H1 (cell line): ENCODE measurements at regions not wholly inside any gene's neighbourhood (a gene's known extent, or its start where the extent isn't known, plus 50 kb on each side); places are given as distances from the start of the nearest gene placed in this dataset.
A peak's percentile ranks its signal among the peaks of the same experiment; 100 is the strongest.

Experiments used
- CTCF ChIA-PET: fragments of 300-600 bp; sonication (Branson Sonifier 250); formaldehyde crosslinking; loops from one replicate; lab custom pipeline; 2021; ENCODE audit not compliant: partially characterized antibody; lab: Charles Lee
- POLR2A ChIA-PET: fragments of 300-600 bp; sonication (Branson Sonifier 250); formaldehyde crosslinking; loops from one replicate; lab custom pipeline; 2021; ENCODE audit warnings: inconsistent platforms; ENCODE audit not compliant: partially characterized antibody; lab: Charles Lee
- DNase-seq, 2 experiments: peaks; one replicate each; pipeline versions ENCODE4 v3.0.0 to v3.0.0-alpha.2; 2010 to 2022; ENCODE audit warnings: low spot score in 2 of 2, low read depth in 1 of 2, mixed read lengths in 1 of 2
- FAIRE-seq: peaks from 2 replicates; lab custom pipeline; 2011; peaks lifted over from hg19 to GRCh38; lab: Jason Lieb, UNC
- H2AFZ ChIP-seq: 2 replicates; pipeline ENCODE4 v1.8.1; 2012; ENCODE audit warnings: low read length, inconsistent platforms
- H2AK5ac ChIP-seq: 2 replicates; pipeline ENCODE4 v1.6.1; 2013; ENCODE audit warnings: low read depth, low read length
- H2BK120ac ChIP-seq: replicated peaks from 2 replicates; pipeline ENCODE3; 2013; ENCODE audit warnings: low read depth, low read length, inconsistent platforms
- H2BK12ac ChIP-seq: 2 replicates; pipeline ENCODE4 v1.6.1; 2013; ENCODE audit warnings: low read depth, low read length
- H2BK15ac ChIP-seq: 2 replicates; pipeline ENCODE4 v1.6.1; 2013; ENCODE audit warnings: low read length
- H2BK20ac ChIP-seq: 2 replicates; pipeline ENCODE4 v1.6.1; 2013; ENCODE audit warnings: low read length
- H2BK5ac ChIP-seq: 2 replicates; pipeline ENCODE4 v1.6.1; 2013; ENCODE audit warnings: low read depth, low read length
- H3K14ac ChIP-seq: 2 replicates; pipeline ENCODE4 v1.6.1; 2013; ENCODE audit warnings: inconsistent platforms; ENCODE audit not compliant: insufficient read length
- H3K18ac ChIP-seq: 2 replicates; pipeline ENCODE4 v1.6.1; 2013; ENCODE audit warnings: low read length; ENCODE audit errors: extremely low read depth
- H3K23ac ChIP-seq: 2 replicates; pipeline ENCODE4 v1.6.1; 2013; ENCODE audit warnings: inconsistent platforms; ENCODE audit not compliant: insufficient read length
- H3K23me2 ChIP-seq: 2 replicates; pipeline ENCODE4 v1.6.1; 2013; ENCODE audit warnings: low read depth, low read length
- H3K27ac ChIP-seq: 2 replicates; pipeline ENCODE4 v1.6.1; 2011; ENCODE audit warnings: low read depth, low read length, inconsistent platforms
- H3K27me3 ChIP-seq, 4 experiments: replicated peaks in 1 of 4; 1 replicate in 1 of 4; 2 replicates in 3 of 4; pipeline versions ENCODE4 v1.6.1 to v1.8.1; 2011 to 2013; ENCODE audit warnings: low read length in 3 of 4, mild to moderate bottlenecking in 3 of 4, inconsistent platforms in 2 of 4, mixed read lengths in 2 of 4, moderate library complexity in 1 of 4; ENCODE audit not compliant: control insufficient read depth in 3 of 4, insufficient read depth in 3 of 4; ENCODE audit errors: extremely low read depth in 1 of 4
- H3K36me3 ChIP-seq, 4 experiments: 2 replicates each; pipeline versions ENCODE4 v1.6.1 to v1.8.1; 2011 to 2013; ENCODE audit warnings: mild to moderate bottlenecking in 4 of 4, low read length in 3 of 4, moderate library complexity in 2 of 4, control low read depth in 1 of 4, inconsistent platforms in 1 of 4; ENCODE audit not compliant: insufficient read depth in 4 of 4, control insufficient read depth in 2 of 4
- H3K4ac ChIP-seq: replicated peaks from 2 replicates; pipeline ENCODE3; 2013; ENCODE audit warnings: low read length, low read depth, mixed read lengths, inconsistent platforms; ENCODE audit not compliant: insufficient read length
- H3K4me1 ChIP-seq, 4 experiments: replicated peaks in 1 of 4; 1 replicate in 1 of 4; 2 replicates in 3 of 4; pipeline versions ENCODE4 v1.6.1 to v1.8.1; 2011 to 2013; ENCODE audit warnings: low read length in 3 of 4, inconsistent platforms in 2 of 4, mixed read lengths in 1 of 4; ENCODE audit not compliant: insufficient read depth in 4 of 4, control insufficient read depth in 3 of 4
- H3K4me2 ChIP-seq, 2 experiments: 2 replicates each; pipeline versions ENCODE4 v1.6.1 to v1.8.1; 2011 to 2013; ENCODE audit warnings: low read depth in 2 of 2, low read length in 2 of 2, control low read depth in 1 of 2, inconsistent platforms in 1 of 2, mild to moderate bottlenecking in 1 of 2; ENCODE audit not compliant: insufficient read depth in 1 of 2
- H3K4me3 ChIP-seq, 4 experiments: fragments of 200-600, 300-600 bp in 1 of 4; sonication (generic), shearing (Covaris generic), sonication (Bioruptor Twin) in 1 of 4; 2 replicates each; pipeline versions ENCODE4 v1.5.1 to v1.8.1; 2011 to 2016; ENCODE audit warnings: low read length in 4 of 4, low read depth in 3 of 4, control low read depth in 2 of 4, inconsistent platforms in 2 of 4, mild to moderate bottlenecking in 2 of 4, mixed read lengths in 1 of 4, moderate library complexity in 1 of 4; ENCODE audit not compliant: insufficient read depth in 2 of 4; ENCODE audit errors: extremely low read depth in 1 of 4
- H3K56ac ChIP-seq: replicated peaks from 2 replicates; pipeline ENCODE3; 2013; ENCODE audit warnings: low read depth, mild to moderate bottlenecking, mixed read lengths, low read length, inconsistent platforms; ENCODE audit not compliant: insufficient read length
- H3K79me1 ChIP-seq: 2 replicates; pipeline ENCODE4 v1.6.1; 2013; ENCODE audit warnings: low read depth, low read length, control low read depth
- H3K79me2 ChIP-seq, 2 experiments: 2 replicates each; pipeline versions ENCODE4 v1.6.1 to v1.8.1; 2012 to 2013; ENCODE audit warnings: low read length in 2 of 2, mild to moderate bottlenecking in 2 of 2, inconsistent platforms in 1 of 2; ENCODE audit not compliant: insufficient read depth in 2 of 2, control insufficient read depth in 1 of 2
- H3K9ac ChIP-seq, 4 experiments: replicated peaks in 1 of 4; 1 replicate in 1 of 4; 2 replicates in 3 of 4; pipeline versions ENCODE4 v1.6.1 to v1.8.1; 2011 to 2013; ENCODE audit warnings: low read depth in 3 of 4, low read length in 3 of 4, control low read depth in 2 of 4, mild to moderate bottlenecking in 2 of 4, moderate library complexity in 2 of 4, inconsistent platforms in 1 of 4; ENCODE audit errors: extremely low read depth in 1 of 4
- H3K9me3 ChIP-seq, 2 experiments: 2 replicates each; pipeline versions ENCODE4 v1.6.1 to v1.8.1; 2012 to 2013; ENCODE audit warnings: mild to moderate bottlenecking in 2 of 2, moderate library complexity in 2 of 2, control low read depth in 1 of 2, inconsistent platforms in 1 of 2, low read depth in 1 of 2, low read length in 1 of 2, mixed read lengths in 1 of 2; ENCODE audit not compliant: insufficient read depth in 2 of 2
- H4K20me1 ChIP-seq, 2 experiments: replicated peaks in 1 of 2; 2 replicates each; pipeline versions ENCODE3 to v1.8.1; 2011 to 2013; ENCODE audit warnings: inconsistent platforms in 2 of 2, low read length in 2 of 2, mild to moderate bottlenecking in 1 of 2; ENCODE audit not compliant: insufficient read depth in 2 of 2, control insufficient read depth in 1 of 2
- H4K5ac ChIP-seq: 2 replicates; pipeline ENCODE4 v1.6.1; 2013; ENCODE audit warnings: low read length, low read depth, mixed read lengths, inconsistent platforms; ENCODE audit not compliant: insufficient read length
- H4K8ac ChIP-seq: 2 replicates; pipeline ENCODE4 v1.8.0; 2013; ENCODE audit warnings: mild to moderate bottlenecking, moderate library complexity, low read length, inconsistent platforms; ENCODE audit not compliant: insufficient read depth; ENCODE audit errors: extremely low read depth
- H4K91ac ChIP-seq: replicated peaks from 2 replicates; pipeline ENCODE3; 2013; ENCODE audit warnings: low read length, mixed read lengths, inconsistent platforms; ENCODE audit not compliant: insufficient read length
- CREB1 ChIP-seq: IDR thresholded peaks from 2 replicates; pipeline ENCODE4 v1.6.1; 2012; ENCODE audit warnings: inconsistent platforms
- HDAC6 ChIP-seq: IDR thresholded peaks from one replicate; pipeline ENCODE4 v1.7.1; 2012; ENCODE audit warnings: low read depth, mild to moderate bottlenecking, inconsistent platforms, low read length, moderate library complexity
- JUN ChIP-seq: IDR thresholded peaks from 2 replicates; pipeline ENCODE4 v1.6.1; 2011; ENCODE audit warnings: low read depth, mild to moderate bottlenecking, improper control_type of control experiment, low read length
- NRF1 ChIP-seq: IDR thresholded peaks from 2 replicates; pipeline ENCODE4 v1.6.1; 2011; ENCODE audit warnings: mild to moderate bottlenecking, low read depth, low read length, improper control_type of control experiment
- TBP ChIP-seq: IDR thresholded peaks from 2 replicates; pipeline ENCODE4 v1.6.1; 2011; ENCODE audit warnings: low read depth, low read length, improper control_type of control experiment
- TEAD4 ChIP-seq: IDR thresholded peaks from 2 replicates; pipeline ENCODE4 v1.6.1; 2012; ENCODE audit warnings: low read depth, low read length, inconsistent platforms, mixed read lengths
- WGBS, 2 experiments: shearing (Covaris generic) in 1 of 2; methylation state at CpG; one replicate each; pipeline versions ENCODE4 v1.1.6 to v1.1.7; 2013 to 2015; ENCODE audit warnings: low lambda C conversion rate in 2 of 2, mixed read lengths in 2 of 2, inconsistent platforms in 1 of 2, low coverage in 1 of 2, missing lambda C conversion rate in 1 of 2; ENCODE audit not compliant: insufficient replicate concordance in 2 of 2, insufficient coverage in 1 of 2, insufficient read length in 1 of 2; ENCODE audit errors: extremely low coverage in 1 of 2, missing lambda C conversion rate in 1 of 2; 5-methylcytosine and 5-hydroxymethylcytosine counted together

DNA sequence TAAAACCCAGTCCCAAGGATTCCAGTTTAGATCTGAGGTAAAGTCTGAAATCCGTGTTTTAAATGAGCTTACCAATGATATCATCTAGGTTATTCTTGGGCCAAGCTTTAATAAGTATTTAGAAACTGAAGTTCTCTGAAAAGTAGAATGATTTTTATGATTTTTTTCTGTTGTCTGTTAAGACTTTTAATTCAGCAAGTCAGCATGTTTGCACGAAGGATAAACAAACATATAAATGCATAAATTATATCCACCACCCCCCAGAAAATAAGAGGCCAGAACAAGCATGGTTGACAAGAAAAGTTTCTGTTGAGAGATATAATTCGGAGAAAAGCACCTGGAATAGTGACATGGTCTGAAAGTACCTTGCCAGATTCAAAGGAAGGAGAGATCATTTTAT is 655.7 kb downstream of the NOVA1 start:
- no peaks in the 10 kb centered on the region for H3K79me2 ChIP-seq
- no peaks in the 10 kb centered on the region for H3K4me1 ChIP-seq
- no peak overlapping the region for H4K8ac ChIP-seq
- H2AFZ ChIP-seq, result 0 out of 2 replicates have a peak overlapping the region, but pooled peaks have one; percentile 37
- no peaks in the 10 kb centered on the region for H3K9me3 ChIP-seq
- no peaks in the 10 kb centered on the region for H3K79me1 ChIP-seq
- DNase-seq, result no peak
- WGBS, 2 experiments, result 95% methylated on average over 3 of the region's 3 CpGs; no CpG with 5 or more reads in 1 of the 2 experiments
- H3K18ac ChIP-seq, result no peak overlapping the region
- no peak overlapping the region for H4K5ac ChIP-seq
- H3K4ac ChIP-seq, result no peak overlapping the region
- H4K20me1 ChIP-seq, result no peaks in the 10 kb centered on the region
- no peak overlapping the region for H3K14ac ChIP-seq
- no peaks in the 10 kb centered on the region for H3K36me3 ChIP-seq
- ChIA-PET POLR2A (no interaction called here), CTCF (interaction anchor here (0.9 to 1.3 kb wide), 2 partner anchors 11 to 66 kb away, joined by 3 read pairs; no protein-coding TSS in a partner anchor)
- H2BK12ac ChIP-seq, result no peak overlapping the region
- no peak overlapping the region for H2BK5ac ChIP-seq
- H3K56ac ChIP-seq, result no peak overlapping the region
- no peaks in the 10 kb centered on the region for H3K23me2 ChIP-seq
- FAIRE-seq, result no peak
- TF ChIP-seq CREB1 (no peak), NRF1 (no peak), HDAC6 (no peak), TBP (no peak), JUN (no peak), TEAD4 (no peak)
- no peak overlapping the region for H3K9ac ChIP-seq
- H4K91ac ChIP-seq, result no peak overlapping the region
- H3K4me3 ChIP-seq, result no peak overlapping the region
- no peak overlapping the region for H3K27ac ChIP-seq
- H3K4me2 ChIP-seq, result no peak overlapping the region
- H2BK120ac ChIP-seq, result no peak overlapping the region
- H2AK5ac ChIP-seq, result no peak overlapping the region
- no peak overlapping the region for H2BK20ac ChIP-seq
- H3K27me3 ChIP-seq, result no peaks in the 10 kb centered on the region; a peak in 1 of 7 replicates
- no peak overlapping the region for H2BK15ac ChIP-seq
- H3K23ac ChIP-seq, result no peak overlapping the region
